ENCODE measurements at regions not wholly inside any gene's neighbourhood (a gene's known extent, or its start where the extent isn't known, plus 50 kb on each side); places are given as distances from the start of the nearest gene placed in this dataset.
"Not testable (repeated sequence)": the region's sequence is repeated elsewhere in the genome, so short reads cannot be mapped to it uniquely, and the experiment has no call there.

DNA sequence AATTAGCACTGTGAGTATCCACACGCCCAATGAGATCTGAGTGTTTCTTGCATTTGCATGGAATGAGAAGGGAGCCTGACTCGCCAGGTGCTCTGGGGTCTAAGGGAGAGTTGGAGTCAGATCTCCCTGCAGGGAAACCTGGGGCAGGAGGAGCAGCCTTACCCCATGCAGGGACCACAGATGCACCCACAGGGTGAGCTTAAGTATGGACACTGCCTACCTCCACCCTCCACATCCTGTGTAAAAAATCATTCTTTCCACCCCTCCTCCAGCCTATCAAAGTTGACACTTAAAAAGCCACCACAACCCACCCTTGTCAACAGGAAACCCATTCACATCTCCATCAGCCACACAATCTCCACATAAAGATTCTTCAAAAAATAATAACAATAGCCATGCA is 67.0 kb upstream of the IGLL5 start:
- H3K9me3 ChIP-seq, result no peaks in the 10 kb centered on the region
- WGBS, 3 donors, result 82 to 93% (median 82%) methylated on average over 2 of the region's 2 CpGs
- H3K4me3 ChIP-seq, result no peak overlapping the region
- no peaks in the 10 kb centered on the region for H3K36me3 ChIP-seq
- no peak overlapping the region for H3K27ac ChIP-seq
- TF ChIP-seq EP300 (IDR thresholded peaks at IDR 0.05), result no peak
- TF ChIP-seq, protein P1, sequence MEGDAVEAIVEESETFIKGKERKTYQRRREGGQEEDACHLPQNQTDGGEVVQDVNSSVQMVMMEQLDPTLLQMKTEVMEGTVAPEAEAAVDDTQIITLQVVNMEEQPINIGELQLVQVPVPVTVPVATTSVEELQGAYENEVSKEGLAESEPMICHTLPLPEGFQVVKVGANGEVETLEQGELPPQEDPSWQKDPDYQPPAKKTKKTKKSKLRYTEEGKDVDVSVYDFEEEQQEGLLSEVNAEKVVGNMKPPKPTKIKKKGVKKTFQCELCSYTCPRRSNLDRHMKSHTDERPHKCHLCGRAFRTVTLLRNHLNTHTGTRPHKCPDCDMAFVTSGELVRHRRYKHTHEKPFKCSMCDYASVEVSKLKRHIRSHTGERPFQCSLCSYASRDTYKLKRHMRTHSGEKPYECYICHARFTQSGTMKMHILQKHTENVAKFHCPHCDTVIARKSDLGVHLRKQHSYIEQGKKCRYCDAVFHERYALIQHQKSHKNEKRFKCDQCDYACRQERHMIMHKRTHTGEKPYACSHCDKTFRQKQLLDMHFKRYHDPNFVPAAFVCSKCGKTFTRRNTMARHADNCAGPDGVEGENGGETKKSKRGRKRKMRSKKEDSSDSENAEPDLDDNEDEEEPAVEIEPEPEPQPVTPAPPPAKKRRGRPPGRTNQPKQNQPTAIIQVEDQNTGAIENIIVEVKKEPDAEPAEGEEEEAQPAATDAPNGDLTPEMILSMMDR (IDR thresholded peaks at IDR 0.05), result no peak
- TF ChIP-seq POLR2A (IDR thresholded peaks at IDR 0.05), result no peak
- intact Hi-C loops (cut with DNase I), result no loop called here
- no peak for DNase-seq
- no peaks in the 10 kb centered on the region for H3K27me3 ChIP-seq
- no peaks in the 10 kb centered on the region for H3K4me1 ChIP-seq (ENCODE audit: insufficient read depth)

DNA sequence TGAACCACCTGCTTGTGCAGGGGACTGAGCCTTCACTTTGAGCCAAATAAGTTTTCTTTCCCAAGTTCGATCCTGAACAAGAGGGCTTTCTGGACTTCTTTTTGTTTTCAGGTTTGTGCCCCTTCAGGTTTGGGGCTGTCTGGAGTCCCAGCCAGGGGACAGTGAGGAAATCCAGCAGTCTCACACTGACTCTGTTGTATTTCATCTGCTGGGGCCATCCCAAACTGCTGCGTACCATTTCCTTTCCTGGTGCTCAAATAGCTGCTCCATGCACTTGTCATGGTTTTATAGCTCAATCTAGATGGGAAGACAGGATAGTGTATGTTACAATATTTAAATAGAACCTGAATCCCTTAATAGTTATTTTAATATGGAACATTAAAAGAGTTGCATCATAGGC is 66.3 kb upstream of the IGLL5 start:
- H3K9me3 ChIP-seq, result no peaks in the 10 kb centered on the region
- H3K4me1 ChIP-seq (ENCODE audit: insufficient read depth), result no peaks in the 10 kb centered on the region
- no peak overlapping the region for H3K27ac ChIP-seq
- WGBS, 3 donors, result 62 to 78% (median 75%) methylated on average over 2 of the region's 2 CpGs
- no peaks in the 10 kb centered on the region for H3K27me3 ChIP-seq
- intact Hi-C loops (cut with DNase I), result no loop called here
- TF ChIP-seq POLR2A (IDR thresholded peaks at IDR 0.05), result no peak
- TF ChIP-seq, protein P1 (IDR thresholded peaks at IDR 0.05), result no peak
- TF ChIP-seq EP300 (IDR thresholded peaks at IDR 0.05), result no peak
- H3K36me3 ChIP-seq, result no peaks in the 10 kb centered on the region
- DNase-seq, result no peak
- H3K4me3 ChIP-seq, result no peak overlapping the region

DNA sequence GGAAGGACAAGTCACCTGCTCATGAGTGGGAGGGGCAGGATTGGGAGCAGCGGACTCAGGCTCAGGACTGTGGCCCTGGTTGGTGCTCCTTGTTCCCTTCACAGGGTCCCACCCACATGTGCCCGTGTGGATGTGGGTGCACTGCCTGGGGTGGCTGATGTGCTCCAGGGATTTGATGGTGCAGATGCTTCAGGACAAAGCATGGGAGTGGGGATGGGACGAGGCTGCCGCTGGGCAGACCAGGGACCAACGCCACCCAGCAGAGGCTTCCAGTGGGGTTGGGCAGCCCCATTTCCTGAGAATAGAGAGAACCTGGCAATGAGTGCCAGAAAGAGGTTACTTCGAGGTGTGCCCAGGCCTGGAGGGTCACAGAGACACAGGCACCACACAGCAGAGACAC is 65.5 kb upstream of the IGLL5 start:
- Histone ChIP-seq H3K9me3 (no peaks in the 10 kb centered on the region), H3K4me3 (no peak overlapping the region), H3K36me3 (no peaks in the 10 kb centered on the region), H3K27ac (no peak overlapping the region), H3K4me1 (ENCODE audit: insufficient read depth) (no peaks in the 10 kb centered on the region), H3K27me3 (no peaks in the 10 kb centered on the region)
- TF ChIP-seq, protein P1 (IDR thresholded peaks at IDR 0.05), result no peak
- TF ChIP-seq POLR2A (IDR thresholded peaks at IDR 0.05), result no peak
- no peak for TF ChIP-seq EP300 (IDR thresholded peaks at IDR 0.05)
- 79 to 90% (median 88%) methylated on average over 6 of the region's 6 CpGs for WGBS, 3 donors
- DNase-seq, result no peak
- intact Hi-C loops (cut with DNase I), result no loop called here

DNA sequence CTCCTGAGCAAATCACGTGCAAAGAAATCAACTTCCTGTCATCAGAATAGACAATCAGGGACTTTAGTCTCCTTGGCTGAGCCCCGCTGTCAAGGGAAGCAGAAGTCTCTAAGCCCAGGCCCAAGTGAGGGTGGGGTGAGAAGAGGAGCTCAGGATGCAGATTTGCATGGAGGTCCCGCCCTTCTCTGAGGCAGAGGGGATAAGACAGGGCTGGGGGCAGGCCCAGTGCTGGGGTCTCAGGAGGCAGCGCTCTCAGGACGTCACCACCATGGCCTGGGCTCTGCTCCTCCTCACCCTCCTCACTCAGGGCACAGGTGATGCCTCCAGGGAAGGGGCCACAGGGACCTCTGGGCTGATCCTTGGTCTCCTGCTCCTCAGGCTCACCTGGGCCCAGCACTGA is 65.1 kb upstream of the IGLL5 start:
- intact Hi-C loops (cut with DNase I), result not testable (repeated sequence)
- WGBS, 3 donors, result 82 to 86% (median 84%) methylated on average over 5 of the region's 5 CpGs

DNA sequence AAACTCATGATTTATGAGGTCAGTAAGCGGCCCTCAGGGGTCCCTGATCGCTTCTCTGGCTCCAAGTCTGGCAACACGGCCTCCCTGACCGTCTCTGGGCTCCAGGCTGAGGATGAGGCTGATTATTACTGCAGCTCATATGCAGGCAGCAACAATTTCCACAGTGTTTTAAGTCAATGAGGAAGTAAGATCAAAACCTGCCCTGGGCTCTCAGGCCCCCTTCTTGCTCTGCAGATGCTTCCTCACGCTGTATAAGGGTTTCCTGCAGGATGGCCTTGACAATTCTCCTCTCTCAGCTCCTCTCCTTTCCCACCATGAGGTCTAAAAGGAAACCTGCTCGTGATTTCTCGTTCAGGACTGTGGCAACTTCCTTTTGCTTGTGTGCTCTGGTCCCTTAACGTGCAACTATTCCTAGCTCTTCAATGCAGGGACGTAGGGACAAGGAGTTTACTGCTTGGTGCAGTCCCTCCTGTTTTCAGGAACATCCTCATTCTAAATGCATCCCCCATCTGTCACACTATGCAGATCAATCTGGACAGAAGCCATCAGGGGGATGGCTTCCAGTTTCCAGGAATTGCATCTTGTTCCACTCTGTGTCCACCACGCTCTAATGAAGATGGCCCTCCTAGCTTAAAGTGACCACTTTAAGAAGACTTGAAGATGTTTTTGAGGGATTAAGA is 64.3 kb upstream of the IGLL5 start:
- Histone ChIP-seq H3K9me3 (no peaks in the 10 kb centered on the region), H3K4me3 (no peak overlapping the region), H3K4me1 (ENCODE audit: insufficient read depth) (no peaks in the 10 kb centered on the region), H3K36me3 (no peaks in the 10 kb centered on the region), H3K27ac (no peak overlapping the region), H3K27me3 (no peaks in the 10 kb centered on the region)
- no peak for TF ChIP-seq EP300 (IDR thresholded peaks at IDR 0.05)
- no peak for TF ChIP-seq POLR2A (IDR thresholded peaks at IDR 0.05)
- TF ChIP-seq, protein P1 (IDR thresholded peaks at IDR 0.05), result no peak
- no peak for DNase-seq
- WGBS, 3 donors, result 61 to 67% (median 65%) methylated on average over 10 of the region's 10 CpGs
- intact Hi-C loops (cut with DNase I), result no loop called here

More for the DNA sequence above, 65.1 kb upstream of the IGLL5 start:
- not testable (repeated sequence) for H3K4me3 ChIP-seq; H3K27me3 ChIP-seq; H3K36me3 ChIP-seq; H3K27ac ChIP-seq; H3K9me3 ChIP-seq; DNase-seq; H3K4me1 ChIP-seq (ENCODE audit: insufficient read depth)

Measured in ovary (tissue), 7 donors.